ENCODE measurements at regions not wholly inside any gene's neighbourhood (a gene's known extent, or its start where the extent isn't known, plus 50 kb on each side); places are given as distances from the start of the nearest gene placed in this dataset.

DNA sequence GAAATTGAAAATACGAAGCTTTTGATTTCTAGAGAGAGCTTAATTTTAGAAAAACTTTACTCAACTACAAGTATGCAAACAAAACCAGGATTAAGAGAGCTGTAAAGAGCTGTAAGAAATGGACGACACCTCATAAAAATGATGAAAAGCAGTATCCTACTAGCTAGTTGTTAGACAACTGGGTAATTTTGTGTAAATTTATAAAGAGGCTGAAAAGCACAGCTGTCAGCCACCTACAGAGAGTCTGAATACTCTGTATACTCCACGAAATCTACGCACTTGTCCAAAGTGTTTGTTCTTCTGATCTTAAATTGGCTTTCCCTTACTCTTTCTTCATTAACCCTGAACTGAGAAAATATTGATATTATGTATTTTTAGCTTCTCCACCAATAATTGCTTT is 808.4 kb upstream of the EPHA7 start:
- peaks cover 17% of the 10 kb centered on the region for H3K9me3 Mint-ChIP-seq
- DNase-seq, result no peak
- TF ChIP-seq, protein P1, sequence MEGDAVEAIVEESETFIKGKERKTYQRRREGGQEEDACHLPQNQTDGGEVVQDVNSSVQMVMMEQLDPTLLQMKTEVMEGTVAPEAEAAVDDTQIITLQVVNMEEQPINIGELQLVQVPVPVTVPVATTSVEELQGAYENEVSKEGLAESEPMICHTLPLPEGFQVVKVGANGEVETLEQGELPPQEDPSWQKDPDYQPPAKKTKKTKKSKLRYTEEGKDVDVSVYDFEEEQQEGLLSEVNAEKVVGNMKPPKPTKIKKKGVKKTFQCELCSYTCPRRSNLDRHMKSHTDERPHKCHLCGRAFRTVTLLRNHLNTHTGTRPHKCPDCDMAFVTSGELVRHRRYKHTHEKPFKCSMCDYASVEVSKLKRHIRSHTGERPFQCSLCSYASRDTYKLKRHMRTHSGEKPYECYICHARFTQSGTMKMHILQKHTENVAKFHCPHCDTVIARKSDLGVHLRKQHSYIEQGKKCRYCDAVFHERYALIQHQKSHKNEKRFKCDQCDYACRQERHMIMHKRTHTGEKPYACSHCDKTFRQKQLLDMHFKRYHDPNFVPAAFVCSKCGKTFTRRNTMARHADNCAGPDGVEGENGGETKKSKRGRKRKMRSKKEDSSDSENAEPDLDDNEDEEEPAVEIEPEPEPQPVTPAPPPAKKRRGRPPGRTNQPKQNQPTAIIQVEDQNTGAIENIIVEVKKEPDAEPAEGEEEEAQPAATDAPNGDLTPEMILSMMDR (IDR thresholded peaks at IDR 0.05), result no peak
- no peaks in the 10 kb centered on the region for H3K4me1 Mint-ChIP-seq (ENCODE audit: low read depth)
- H3K4me3 Mint-ChIP-seq, result no peak overlapping the region
- H3K36me3 Mint-ChIP-seq (ENCODE audit: low read depth), result no peaks in the 10 kb centered on the region
- H3K27ac Mint-ChIP-seq, result no peak overlapping the region
- H3K27me3 Mint-ChIP-seq (ENCODE audit: insufficient read depth), result no peaks in the 10 kb centered on the region

DNA sequence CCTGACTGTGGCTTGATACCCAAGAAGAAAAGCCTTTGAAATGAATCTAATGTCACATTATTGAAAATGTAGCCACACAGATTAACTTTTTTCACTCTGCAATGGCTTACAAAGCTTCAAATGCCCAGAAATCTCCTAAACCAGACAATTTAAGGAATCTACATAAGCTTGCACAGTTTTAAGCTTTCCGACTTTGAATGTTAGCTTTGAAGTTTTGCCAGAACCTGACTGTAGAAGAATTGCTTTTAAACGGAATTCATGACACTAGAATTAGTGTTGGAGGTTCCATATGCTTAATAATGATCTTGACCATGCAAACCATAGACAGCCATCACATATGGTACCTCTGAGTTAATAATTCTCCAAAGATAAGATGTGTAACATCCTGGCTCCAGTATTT is 798.5 kb upstream of the EPHA7 start:
- DNase-seq, result no peak
- Mint-ChIP-seq H3K9me3 (peaks cover 7% of the 10 kb centered on the region), H3K36me3 (ENCODE audit: low read depth) (no peaks in the 10 kb centered on the region), H3K27ac (no peak overlapping the region), H3K4me1 (ENCODE audit: low read depth) (no peaks in the 10 kb centered on the region), H3K4me3 (no peak overlapping the region), H3K27me3 (ENCODE audit: insufficient read depth) (no peaks in the 10 kb centered on the region; the same call in 1 of the 2 replicates)
- TF ChIP-seq, protein P1 (IDR thresholded peaks at IDR 0.05), result no peak

DNA sequence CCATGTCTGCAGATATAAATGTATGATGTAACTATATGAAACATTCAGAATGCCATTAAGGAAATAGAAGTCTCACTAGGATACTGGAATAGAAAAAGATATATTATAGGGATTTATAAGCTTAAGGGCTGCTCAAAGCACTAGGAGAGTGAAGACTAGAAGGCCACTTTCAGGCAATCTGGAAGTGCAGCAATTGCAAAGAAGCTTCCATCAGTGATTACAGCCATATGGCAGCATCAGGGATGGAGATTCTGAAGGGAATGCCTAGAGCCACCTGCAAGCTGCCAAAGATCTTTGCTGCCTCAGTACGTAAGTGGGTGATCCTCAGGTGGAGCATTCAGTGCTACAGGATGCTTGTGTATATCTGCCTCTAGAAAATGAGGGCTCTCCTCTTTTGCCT is 796.2 kb upstream of the EPHA7 start:
- DNase-seq, result no peak
- Mint-ChIP-seq H3K9me3 (peaks cover 7% of the 10 kb centered on the region; the same call in 1 of the 2 replicates), H3K36me3 (ENCODE audit: low read depth) (no peaks in the 10 kb centered on the region), H3K4me1 (ENCODE audit: low read depth) (no peaks in the 10 kb centered on the region), H3K27ac (no peak overlapping the region), H3K27me3 (ENCODE audit: insufficient read depth) (no peaks in the 10 kb centered on the region; the same call in 1 of the 2 replicates), H3K4me3 (no peak overlapping the region)
- TF ChIP-seq, protein P1 (IDR thresholded peaks at IDR 0.05), result no peak

DNA sequence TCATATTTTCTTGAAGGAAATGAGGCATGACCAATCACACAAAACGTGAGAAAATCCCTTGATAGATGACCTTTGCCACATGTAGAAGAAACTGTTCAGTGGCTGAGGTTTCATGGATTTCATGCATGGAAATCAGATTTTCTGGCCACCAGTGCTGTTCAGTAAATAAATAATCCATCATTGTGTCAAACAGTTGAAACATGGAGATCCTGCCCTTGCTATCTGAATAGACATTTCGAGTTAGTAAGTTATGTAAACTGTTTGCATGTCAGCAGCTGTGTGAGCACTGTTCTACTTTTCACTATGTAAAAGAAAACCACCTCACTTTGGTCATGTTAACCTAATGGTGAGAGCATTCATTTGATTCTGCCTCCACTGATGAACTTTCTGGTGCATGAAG is 793.9 kb upstream of the EPHA7 start:
- no peaks in the 10 kb centered on the region for H3K4me1 Mint-ChIP-seq (ENCODE audit: low read depth)
- no peak for DNase-seq
- H3K27me3 Mint-ChIP-seq (ENCODE audit: insufficient read depth), result no peaks in the 10 kb centered on the region; the same call in 1 of the 2 replicates
- no peaks in the 10 kb centered on the region for H3K36me3 Mint-ChIP-seq (ENCODE audit: low read depth)
- H3K27ac Mint-ChIP-seq, result no peak overlapping the region
- TF ChIP-seq, protein P1 (IDR thresholded peaks at IDR 0.05), result no peak
- peaks cover 7% of the 10 kb centered on the region; the same call in 1 of the 2 replicates for H3K9me3 Mint-ChIP-seq
- H3K4me3 Mint-ChIP-seq, result no peak overlapping the region

DNA sequence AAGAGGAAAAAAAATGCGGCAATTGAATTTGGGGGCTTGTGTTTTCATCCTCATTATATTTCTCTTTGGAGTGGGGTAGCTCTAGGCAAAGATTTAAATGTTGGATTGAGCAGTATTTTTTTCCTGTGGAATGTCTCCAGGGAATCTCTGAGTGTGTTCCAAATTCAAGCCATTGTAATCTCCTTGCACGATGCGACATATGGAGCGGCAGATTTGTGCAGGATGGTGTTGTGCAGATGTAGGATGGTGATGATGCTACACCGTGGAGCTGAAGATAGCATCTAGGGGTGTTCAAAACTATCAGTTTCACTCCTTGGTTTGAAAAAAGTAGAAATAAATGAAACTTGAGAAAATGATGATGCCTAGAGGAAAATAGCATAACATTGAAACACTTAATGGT is 777.5 kb upstream of the EPHA7 start:
- no peak for DNase-seq
- TF ChIP-seq, protein P1 (IDR thresholded peaks at IDR 0.05), result no peak
- no peaks in the 10 kb centered on the region for H3K4me1 Mint-ChIP-seq (ENCODE audit: low read depth)
- H3K4me3 Mint-ChIP-seq, result no peak overlapping the region
- peaks cover 23% of the 10 kb centered on the region for H3K9me3 Mint-ChIP-seq
- H3K27me3 Mint-ChIP-seq (ENCODE audit: insufficient read depth), result no peaks in the 10 kb centered on the region
- H3K27ac Mint-ChIP-seq, result no peak overlapping the region
- no peaks in the 10 kb centered on the region for H3K36me3 Mint-ChIP-seq (ENCODE audit: low read depth)

DNA sequence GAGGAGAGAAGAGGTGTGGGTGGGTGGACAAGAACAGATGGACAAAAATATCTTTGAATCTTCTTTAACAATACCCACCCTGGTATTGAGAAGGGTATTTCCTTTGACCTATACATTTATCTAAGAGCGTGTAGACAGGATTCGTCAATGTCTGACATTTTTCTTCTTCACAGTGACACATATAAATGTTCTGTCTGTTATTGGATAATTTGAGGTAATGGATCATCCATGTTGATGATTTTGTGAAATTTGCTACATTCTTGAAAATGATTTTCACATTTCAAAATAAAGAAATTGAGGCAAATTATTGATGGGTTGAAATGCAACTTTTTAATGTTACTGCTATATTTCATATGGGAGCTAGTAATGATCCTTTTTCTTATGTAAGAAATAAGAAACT is 770.7 kb upstream of the EPHA7 start:
- no peak for DNase-seq
- Mint-ChIP-seq H3K27me3 (ENCODE audit: insufficient read depth) (no peaks in the 10 kb centered on the region), H3K27ac (no peak overlapping the region)

More for the DNA sequence above, 770.7 kb upstream of the EPHA7 start:
- Mint-ChIP-seq H3K4me1 (ENCODE audit: low read depth) (no peaks in the 10 kb centered on the region), H3K4me3 (no peak overlapping the region), H3K36me3 (ENCODE audit: low read depth) (no peaks in the 10 kb centered on the region), H3K9me3 (peaks cover 41% of the 10 kb centered on the region)
- TF ChIP-seq, protein P1 (IDR thresholded peaks at IDR 0.05), result no peak
